Esophagus squamous epithelium (tissue), 4 donors: ENCODE measurements at regions not wholly inside any gene's neighbourhood (a gene's known extent, or its start where the extent isn't known, plus 50 kb on each side); places are given as distances from the start of the nearest gene placed in this dataset.

Experiments
- POLR2A ChIP-seq, 4 donors: fragments of 450-650 bp; IDR thresholded peaks; one replicate each; pipeline ENCODE4 v1.6.1; 2017; ENCODE audit warnings: antibody characterized with exemption in 4 of 4, mild to moderate bottlenecking in 4 of 4, moderate library complexity in 3 of 4
- TF ChIP-seq, protein P1 (sequence below), 6 experiments: fragments of 450-650 bp in 4 of 6; fragments of 200-600 bp in 2 of 6; sonication (generic) in 2 of 6; IDR thresholded peaks; one replicate each; pipeline ENCODE4 v1.5.1; 2016 to 2019; ENCODE audit warnings: antibody characterized with exemption in 6 of 6, mild to moderate bottlenecking in 4 of 6, moderate library complexity in 4 of 6

GRCh38 chr13:83740622-83741021 is 141.7 kb downstream of the SLITRK1 start:
- TF ChIP-seq, protein P1, sequence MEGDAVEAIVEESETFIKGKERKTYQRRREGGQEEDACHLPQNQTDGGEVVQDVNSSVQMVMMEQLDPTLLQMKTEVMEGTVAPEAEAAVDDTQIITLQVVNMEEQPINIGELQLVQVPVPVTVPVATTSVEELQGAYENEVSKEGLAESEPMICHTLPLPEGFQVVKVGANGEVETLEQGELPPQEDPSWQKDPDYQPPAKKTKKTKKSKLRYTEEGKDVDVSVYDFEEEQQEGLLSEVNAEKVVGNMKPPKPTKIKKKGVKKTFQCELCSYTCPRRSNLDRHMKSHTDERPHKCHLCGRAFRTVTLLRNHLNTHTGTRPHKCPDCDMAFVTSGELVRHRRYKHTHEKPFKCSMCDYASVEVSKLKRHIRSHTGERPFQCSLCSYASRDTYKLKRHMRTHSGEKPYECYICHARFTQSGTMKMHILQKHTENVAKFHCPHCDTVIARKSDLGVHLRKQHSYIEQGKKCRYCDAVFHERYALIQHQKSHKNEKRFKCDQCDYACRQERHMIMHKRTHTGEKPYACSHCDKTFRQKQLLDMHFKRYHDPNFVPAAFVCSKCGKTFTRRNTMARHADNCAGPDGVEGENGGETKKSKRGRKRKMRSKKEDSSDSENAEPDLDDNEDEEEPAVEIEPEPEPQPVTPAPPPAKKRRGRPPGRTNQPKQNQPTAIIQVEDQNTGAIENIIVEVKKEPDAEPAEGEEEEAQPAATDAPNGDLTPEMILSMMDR (IDR thresholded peaks at IDR 0.05) = no peak
- no peak for TF ChIP-seq POLR2A (IDR thresholded peaks at IDR 0.05)
